ENCODE measurements at regions not wholly inside any gene's neighbourhood (a gene's known extent, or its start where the extent isn't known, plus 50 kb on each side); places are given as distances from the start of the nearest gene placed in this dataset.

DNA sequence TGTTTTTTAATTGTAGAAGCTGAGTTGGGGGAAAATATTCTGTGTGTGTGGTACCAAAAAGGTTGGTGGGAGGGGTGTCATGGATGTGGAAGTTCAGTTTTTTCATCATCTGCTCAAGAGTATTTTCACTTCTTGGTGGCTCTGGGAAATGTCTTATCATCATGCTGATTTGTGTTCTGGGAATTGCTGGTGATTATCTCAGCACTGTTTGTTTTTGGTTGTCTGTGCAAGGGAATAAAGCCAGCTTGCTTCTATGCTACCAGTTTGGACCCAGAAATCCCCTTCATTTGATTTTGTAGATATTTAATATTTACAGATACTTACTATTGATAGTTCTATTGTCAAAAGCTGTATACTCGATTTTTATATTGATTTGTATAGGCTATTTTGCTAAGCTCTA lies 2289.7 kb downstream of the MAT2B start:
- DNase-seq, result no peak

DNA sequence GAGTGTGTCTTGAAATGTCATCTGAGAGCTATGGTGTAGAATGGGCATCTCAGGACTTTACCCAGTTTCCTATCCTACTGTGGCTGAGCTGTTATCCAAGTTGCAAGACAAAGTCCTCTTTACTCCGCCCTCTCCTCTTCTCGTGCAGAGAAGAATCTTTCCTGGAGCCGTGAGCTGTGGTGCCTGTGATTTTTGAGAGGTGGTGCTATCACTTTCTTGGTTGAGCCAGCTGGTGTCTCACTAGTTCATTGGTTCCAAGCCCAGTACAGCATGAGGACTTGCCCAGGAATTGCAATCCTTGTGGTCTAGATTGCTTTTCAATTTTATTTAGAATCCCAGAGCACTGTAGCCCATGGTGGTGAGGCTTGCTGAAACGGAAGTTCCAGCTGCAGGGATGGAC lies 2300.3 kb downstream of the MAT2B start:
- DNase-seq, result no peak

DNA sequence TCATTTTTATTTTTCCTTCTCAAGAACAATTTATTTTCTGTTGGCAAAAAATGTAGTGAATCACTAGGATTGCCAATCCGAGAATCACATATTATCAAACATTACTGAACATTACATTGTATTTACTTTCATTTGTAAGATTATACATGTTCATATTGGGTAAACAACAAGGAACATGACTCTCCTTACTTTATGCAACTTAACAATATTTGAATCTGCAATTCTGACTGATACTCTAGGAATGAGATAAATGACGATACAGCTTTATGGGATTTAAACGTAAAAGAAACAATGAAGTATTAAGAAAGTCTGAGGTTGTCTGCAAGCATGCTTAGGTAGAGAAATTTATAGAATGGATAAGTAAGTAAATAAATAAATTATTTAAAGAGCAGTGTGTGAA lies 2302.9 kb downstream of the MAT2B start:
- no peak for DNase-seq

DNA sequence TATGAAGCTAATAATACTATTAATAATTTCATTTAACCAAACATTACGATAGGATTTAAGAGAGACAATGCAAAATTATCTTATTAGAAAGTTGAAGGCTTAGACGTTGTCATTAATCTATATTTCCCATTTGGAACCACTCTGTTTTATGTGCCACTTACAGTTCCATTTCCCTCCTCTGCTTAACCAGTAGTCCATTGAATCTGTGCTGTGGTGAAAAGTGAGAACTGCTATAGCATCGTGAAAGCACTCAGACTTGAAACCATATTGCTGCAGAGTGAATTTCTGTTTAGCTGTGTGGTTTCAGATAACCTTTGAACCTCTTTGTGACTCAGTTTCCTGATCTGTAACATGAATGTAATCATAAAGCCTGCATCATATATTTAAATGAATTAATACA lies 2304.5 kb downstream of the MAT2B start:
- no peak for DNase-seq

DNA sequence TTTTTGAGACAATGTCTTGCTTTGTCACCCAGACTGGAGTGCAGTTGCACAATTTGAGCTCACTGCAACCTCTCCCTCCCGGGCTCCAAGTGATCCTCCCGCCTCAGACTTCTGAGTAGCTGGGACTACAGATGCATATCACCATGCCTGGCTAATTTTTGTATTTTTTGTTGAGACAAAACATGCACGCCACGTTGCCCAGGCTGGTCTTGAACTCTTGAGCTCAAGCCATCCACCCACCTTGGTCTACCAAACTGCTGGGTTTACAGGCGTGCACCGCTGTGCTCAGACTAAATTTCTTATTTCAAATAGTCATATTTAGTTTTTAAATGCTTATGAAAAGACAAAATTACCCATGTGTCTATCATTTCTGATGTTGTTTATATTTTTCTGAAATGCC lies 2324.1 kb downstream of the MAT2B start:
- DNase-seq, result no peak

DNA sequence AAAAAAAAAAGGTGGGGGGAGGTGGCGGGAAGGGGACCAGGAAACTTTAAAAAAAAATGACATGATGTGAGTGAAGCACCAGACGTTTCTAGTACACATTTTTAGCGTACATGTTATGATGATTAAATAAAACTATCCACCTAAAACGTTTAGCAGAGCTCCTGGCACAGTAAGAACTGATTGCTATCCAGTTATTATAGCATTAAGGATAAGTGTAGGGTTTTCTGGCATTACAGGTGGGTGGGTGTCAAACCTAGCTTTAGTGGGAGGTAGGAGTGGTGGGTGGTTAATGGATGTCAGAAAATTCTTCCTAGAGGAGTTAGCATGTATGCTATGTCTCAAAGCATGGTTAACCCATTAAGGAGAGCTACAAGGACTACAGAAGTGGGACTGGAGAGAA lies 2329.5 kb downstream of the MAT2B start:
- no peak for DNase-seq

DNA sequence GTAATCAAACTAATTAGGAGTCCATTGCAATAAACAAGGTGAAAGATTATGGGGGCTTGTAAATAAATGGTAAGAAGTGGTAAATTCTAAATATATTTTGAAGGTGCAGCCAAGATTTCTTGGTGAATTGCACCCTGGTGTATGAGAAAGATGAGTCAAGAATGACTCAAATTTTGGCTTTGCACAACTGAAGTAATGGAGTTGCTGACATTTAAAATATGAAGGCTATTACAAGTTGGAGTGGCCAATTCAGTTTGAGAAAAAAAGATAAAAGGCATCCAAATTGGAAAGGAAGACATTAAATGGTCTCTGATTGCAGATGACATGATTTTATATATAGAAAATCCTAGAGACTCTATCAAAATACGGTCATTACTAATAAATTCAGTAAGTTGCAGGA lies 2330.6 kb downstream of the MAT2B start:
- DNase-seq, result no peak

DNA sequence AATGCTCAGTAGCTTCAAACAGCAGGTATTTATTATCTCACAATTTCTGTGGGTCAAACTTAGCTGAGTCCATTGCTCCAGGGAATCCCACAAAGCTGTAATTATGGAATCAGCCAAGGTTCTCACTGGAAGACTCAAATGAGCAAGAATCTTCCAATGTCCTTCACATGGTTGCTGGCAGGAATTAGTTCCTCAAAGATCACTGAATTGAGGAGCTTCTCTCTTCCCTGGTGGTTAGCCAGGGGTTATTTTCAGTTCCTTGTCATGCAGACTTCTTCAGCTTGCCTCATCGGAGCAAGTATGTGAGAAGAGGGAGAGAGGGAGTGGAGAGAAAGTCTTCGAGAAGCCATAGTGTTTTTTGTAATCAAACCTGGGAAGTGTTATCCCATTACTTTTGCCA lies 2331.9 kb downstream of the MAT2B start:
- DNase-seq, result no peak

DNA sequence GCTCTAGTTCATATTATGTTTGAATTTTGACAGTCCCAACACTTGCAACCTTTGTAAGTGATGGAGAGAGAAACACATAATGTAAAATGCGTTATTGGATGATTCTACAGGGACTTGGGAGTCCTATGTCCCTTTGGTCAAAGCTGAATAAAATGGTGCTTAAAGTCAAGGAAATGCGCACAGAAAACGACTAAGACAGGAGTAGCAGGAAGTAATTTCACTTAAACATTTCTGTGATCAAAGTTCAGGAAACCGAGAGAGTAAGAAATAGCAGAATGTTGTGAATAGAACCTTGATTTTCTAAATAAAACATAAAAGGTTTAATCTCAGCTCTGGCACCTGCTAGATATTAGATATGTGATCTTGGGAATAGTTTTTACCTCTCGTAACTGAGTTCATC lies 2339.2 kb downstream of the MAT2B start:
- DNase-seq, result no peak

DNA sequence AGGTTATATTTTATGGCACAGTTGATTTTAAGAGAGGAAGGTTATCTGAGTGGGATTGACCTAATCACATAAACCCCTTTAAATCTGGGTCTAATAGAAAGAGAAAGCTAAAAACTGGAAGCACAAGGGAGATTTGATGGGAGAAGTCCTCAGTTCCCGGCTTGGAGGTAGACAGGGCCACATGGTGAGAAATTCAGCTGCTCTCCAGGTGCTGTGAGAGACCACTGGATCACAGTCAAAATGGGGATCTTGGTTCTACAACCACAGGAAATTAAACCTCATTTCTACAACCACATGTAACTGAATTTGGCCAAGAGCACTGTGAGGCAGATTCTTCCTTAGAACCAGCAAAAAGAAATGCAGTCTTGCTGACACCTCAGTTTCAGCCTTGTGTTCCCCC lies 2352.7 kb downstream of the MAT2B start:
- DNase-seq, result no peak

DNA sequence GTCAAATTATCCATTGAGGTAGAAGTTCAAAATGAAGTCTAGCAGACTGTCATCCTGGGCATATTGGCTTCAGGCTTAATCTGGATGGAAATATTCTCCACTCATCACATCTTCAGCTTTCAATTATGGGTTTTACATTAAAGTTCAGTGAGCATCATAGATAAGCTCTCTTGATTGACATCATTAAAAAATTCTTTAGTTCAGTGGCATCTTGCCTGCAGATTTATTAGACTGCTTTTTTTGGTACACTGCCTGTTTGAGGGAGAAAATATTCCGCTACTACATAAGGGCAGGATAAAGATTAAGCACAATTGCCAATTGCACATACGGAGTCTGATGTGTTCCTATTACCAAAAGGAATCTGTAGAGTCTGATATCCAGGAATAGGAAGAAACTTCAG lies 2353.8 kb downstream of the MAT2B start:
- no peak for DNase-seq

DNA sequence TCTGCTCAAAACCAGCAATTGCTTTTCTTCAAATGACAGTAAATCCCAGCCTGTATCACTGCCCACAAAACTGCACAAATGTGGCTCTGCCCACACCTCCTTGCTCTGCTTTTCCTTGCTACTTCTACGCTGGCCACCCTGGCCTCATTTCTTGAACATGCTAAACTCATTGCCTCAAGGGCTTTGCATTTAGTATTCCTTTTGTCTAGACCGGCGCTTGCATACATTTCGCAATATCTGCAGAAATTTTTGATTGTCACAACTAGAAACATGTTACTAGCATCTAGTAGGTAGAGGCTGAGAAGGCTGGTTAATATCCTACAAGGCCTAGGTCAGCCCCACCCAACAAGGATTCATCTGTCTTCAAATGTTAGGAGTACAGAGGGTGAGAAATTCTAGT lies 2357.8 kb downstream of the MAT2B start:
- no peak for DNase-seq

DNA sequence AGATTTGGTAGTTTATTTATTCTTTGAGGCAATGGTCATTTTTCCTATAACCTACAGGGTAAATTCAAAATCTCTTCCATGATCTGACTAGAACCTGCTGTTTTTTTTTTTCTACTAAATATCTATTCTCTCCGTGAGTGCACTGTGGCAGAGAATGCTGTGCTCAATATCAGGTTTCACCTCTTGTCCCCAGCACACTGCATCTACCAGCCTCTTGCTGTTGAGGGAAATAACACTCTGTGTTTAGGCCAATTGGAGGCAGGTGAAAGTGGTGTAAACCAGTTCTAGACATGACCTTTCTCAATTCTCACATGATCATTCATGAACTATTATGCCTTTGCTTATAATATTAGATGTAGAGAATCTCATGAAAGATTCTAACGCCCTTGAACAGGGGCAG lies 2365.9 kb downstream of the MAT2B start:
- no peak for DNase-seq

DNA sequence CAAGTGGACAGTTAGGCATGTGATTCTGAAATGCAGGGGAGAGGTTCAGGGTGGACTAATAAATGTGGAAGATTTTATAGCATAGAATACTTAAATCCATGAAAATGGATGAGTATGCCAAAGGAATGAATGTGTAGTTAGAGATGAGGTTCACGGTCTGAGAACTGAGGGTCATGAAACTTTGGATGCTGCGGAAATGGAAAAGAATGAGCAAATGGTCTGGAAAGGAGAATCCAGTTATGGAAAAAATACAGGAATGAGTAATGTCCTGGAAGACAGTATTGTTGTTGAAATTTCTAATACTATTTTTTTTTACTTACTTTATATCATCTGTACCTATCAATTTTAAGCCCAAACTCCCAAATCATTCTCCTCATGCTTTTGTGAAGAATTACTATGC lies 2369.4 kb downstream of the MAT2B start:
- no peak for DNase-seq

DNA sequence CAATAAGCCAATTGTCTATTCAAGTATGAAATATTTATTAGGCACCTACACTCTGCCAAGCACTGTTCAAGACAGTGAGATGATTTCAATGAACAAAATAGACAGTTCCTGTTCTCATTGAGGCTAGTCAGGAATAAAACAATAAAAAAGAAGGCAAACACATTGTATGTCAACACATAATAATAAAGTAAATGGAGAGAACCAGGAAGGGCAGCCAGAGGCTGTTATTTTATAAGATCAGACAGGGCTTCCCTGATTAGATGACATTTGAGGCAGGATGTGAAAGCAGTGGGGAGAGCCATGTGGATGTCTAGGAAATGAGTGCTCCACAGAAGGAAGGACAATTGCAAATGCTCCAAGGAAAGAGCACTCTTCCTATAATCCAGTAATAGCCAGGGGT lies 2371.1 kb downstream of the MAT2B start:
- DNase-seq, result no peak

DNA sequence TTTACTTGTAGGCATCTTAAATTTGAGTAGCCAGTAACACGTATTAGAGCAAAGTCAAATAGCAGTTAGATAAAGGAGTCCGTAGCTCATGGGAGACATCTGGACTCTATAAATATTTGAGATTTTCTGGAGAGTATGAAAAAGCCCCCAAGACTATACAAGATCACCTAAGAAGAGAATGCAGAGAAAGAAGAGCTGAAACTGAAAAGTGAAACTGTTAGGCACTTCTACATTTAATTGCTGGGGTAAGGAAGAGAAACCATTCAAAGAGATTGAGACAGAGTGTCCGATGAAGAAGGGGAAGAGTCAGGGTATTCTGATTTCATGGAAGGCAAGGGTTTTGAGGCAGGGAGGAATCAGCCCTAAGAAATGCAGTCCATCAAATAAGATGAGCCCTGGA lies 2372.1 kb downstream of the MAT2B start:
- DNase-seq, result no peak

DNA sequence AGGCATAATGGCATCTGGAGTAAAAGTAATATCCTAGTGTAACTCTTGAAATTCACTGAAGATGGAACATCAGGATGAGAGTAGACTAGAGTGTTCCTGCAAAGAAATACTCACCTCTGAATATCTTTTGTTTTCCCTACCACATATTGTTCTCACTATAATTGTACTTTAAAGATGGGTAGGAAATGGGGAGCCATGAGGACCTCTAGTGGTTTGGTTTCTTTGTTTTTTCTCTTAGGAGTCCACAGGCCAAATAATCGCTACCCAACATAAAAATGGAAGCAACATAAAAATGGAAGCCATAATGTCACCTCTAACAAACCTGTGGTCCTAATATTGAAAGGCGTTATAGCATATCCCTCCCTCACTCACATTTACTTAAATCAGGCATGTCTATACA lies 2375.8 kb downstream of the MAT2B start:
- no peak for DNase-seq

DNA sequence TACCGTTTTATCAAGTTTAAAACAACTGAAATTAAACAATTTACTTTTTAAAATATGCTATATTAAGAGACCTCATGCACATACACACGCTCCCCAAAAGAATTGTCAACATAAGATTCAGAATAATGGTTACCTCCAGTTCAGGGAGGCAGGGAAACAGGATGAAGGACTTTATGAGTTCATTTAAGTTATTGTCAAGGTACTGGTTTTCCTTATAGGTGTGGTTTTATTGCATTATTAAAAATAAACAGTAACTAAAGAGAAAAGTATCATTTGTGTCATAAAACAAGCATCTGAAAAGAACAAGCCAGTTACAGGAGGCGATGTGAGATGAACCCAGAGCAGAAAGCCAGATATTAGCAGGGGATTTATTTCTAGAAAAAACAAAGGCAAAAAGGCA lies 2376.7 kb downstream of the MAT2B start:
- DNase-seq, result no peak

DNA sequence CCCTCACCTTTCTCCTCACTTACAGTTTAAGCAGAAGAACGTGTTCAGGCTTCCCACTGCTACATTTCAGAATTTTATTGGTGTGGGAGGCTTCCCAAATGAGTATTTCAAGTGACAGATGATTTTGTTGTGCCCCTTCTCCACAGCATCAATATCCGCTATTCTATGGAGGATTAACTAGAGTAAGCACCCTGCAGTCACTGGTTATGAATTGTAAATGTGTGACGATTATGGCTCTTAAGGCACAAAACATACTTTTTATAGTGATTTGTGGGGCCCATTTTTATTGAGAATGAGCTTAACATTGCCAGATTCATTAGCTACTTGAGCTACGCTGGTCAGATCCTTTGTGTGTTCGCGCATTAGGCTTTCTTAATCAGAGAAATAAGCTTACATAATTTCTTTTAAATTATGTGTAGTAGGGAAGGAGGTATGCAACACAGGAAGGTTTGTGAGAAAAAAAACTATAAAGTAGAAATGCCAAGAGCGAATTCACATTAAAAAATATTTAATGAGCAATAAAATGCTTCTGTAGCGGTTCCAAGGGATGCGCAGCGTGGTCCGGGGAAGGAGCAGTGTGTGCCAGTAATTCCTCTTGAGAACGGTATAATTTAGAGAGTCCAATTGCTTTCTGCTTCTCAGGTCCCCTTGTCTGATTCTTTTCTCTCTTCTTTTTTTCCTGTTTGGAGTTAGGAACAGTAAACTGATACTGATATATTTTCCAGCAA lies 2380.4 kb downstream of the MAT2B start:
- DNase-seq, result no peak

DNA sequence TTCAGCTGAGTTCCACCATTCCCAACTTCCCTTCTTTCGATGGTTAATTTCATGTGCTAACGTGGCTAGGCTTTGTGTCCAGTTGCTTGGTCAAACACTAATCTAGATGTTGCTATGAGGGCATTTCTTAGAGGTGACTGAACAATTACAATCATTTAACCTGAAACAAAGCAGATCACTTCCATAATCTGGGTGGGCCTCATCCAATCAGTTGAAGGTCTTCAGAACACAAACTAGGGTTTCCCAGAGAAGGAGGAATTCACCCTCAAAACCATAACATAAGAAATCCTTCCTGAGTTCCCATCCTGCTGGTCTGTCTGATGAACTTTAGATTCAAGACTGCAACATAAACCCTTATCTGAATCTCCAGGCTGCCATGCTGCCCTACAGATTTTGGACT lies 2381.7 kb downstream of the MAT2B start:
- no peak for DNase-seq

DNA sequence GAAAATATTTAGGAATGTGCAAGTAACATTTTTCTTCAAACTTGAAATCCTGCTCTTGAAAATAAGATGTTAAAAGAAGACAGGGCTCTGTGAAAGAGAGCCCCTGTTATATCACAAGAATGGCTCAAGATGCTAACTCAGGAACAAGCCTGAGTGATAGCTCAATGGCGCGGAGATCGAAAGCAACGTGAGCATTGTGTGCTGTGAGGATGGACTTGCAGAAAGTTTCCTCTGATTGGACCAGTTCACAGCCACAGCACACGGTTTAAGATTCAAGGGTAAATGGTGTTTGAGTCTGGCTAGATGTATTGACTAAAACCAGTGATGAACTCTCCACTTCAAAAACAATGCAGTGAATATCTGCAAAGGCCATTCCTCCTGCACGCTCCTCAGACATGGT lies 2387.0 kb downstream of the MAT2B start:
- no peak for DNase-seq

DNA sequence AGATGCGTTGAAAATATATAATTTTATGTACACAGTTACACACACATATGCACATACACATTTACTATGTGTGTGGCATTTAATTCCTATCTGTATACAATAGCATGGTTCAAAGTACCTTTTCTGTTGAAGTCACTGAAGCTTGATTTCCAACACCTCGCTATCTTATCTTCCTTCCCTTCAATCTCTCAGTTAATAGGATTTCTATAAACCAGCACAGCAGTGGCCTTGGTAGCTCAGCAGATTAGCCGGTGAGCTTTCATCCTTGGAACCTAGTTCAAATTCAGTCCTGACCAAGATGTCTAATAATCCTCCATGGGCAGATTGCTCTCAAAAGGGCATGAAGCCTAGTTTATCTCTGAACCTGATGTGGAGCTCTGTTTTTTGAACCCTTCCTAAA lies 2389.5 kb downstream of the MAT2B start:
- no peak for DNase-seq

DNA sequence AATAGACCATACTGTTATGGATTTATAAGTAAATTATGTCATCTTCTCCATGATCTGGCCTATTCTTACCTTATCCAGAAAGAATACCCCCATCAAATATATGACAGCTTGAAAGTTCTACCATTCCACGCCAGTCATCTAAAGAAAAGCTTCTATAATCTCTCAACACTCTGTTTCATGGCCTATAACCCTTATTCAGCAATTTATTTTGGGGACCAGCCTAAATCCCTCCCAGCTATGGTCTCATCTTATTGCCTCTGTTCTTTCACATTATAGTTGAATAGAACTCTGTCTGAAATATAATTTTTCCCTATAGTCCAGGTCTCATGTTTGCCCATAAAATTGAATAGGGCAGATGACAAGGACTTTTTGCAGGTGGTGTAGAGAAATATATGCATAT lies 2387.6 kb upstream of the WWC1 start:
- no peak for DNase-seq

DNA sequence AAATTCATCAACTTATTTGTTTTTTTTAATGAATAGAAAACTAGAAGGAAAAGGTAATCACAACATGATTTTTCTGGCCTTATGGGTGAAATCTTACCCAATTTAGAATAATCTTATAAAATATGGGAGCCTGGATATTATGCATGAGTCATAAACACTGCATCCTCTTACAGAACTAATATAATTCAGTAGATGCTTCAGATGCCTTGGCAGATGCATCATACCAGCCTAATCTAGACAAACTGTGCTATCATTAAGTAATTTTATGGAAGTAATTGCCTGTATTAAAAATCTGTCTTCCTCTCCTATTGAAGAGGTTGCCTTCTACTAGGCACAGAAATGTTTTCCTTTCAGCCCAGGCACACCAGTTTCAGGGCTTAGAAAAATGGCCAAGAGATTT lies 2384.6 kb upstream of the WWC1 start:
- DNase-seq, result no peak

DNA sequence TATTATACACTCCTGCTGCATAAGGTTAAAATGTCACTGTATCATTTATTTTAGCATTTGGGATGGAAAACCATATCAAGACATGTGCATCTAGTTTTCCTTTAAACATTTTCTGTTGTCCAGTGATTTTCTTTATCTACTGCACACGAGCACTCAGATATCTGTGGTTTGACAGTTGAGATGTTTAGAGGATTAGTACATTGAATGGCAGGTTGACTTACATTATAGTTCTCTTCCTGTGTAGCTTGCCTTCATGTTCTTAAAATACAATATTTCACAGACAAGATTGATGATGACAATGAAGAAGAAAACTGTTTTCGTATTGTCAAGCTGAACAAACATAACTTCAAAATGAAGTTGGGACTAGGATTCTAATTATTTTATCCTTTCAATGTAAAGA lies 2378.4 kb upstream of the WWC1 start:
- no peak for DNase-seq

DNA sequence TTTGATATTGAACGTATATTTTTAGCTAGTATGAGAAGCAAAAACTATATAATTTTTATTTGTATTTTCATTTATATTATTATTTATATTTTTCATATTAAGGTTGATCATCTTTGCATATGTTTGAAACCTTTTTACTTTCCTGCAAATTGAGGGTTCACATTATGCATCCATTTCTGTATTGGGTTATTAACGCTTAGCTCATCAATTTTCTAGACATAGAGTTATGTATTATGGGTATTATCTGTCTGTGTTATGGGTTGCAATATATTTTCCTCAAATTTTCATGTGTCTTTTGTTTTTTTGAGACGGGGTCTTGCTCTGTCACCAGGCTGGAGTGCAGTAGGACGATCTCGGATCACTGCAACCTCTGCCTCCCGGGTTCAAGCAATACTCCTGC lies 2377.0 kb upstream of the WWC1 start:
- no peak for DNase-seq
